ENCODE measurements at regions not wholly inside any gene's neighbourhood (a gene's known extent, or its start where the extent isn't known, plus 50 kb on each side); places are given as distances from the start of the nearest gene placed in this dataset.
A peak's percentile ranks its signal among the peaks of the same experiment; 100 is the strongest.
"Not testable (repeated sequence)": the region's sequence is repeated elsewhere in the genome, so short reads cannot be mapped to it uniquely, and the experiment has no call there.

DNA sequence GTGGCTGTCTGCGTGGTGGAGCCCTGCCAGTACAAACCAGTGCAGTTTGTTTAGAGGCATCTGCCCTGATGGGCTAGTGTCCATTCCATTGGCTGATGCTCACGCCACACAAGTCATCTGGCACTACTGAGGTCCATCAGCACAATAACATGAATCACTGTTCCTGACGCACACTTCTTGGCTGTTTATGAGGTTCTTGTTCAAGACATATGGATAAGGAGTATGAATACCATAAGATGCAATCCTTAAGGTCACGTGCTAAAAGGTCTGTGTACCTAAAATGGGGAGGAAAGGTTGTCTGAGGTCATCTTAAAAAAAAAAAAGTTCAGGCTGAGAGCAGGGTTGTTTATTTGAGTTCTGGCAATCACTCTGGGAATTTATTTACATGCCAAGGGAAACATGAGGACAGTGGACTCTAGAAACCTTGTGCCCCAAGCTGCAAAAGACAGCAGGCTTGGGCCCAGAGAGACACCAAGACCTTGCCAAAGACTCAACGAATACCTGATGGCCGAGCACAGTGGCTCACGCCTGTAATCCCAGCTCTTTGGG, 54.1 kb upstream of the SHLD1 start:
- DNase-seq (ENCODE audit: low read depth, low spot score): peak; percentile 41

DNA sequence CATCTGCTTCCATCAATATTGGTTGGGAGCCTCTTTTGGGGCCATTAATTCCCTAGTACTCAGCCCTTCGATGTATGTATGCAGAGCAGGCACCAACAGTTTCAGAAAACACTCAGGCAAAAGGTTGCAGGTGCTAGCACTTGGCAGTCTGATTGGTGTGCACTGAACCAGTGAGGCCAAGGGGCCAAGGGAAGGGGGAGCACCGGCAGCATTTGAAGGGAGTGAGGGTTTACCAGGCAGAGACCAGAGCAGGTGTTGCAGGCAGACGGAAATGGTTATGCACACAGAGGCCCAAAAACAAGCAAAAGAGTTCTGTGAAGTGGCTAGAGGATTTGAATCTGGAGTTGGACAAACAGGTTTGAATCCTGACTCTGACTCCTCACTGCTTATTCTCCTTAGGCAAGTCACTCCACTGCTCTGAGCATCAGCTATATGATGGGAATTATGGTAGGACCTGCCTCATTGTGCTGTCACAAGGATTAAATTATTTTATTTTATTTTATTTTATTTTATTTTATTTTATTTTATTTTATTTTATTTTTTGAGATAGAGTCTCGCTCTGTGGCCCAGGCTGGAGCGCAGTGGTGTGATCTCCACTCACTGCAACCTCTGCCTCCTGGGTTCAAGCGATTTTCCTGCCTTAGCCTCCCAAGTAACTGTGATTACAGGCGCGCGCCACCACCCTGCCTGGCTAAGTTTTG, 58.1 kb upstream of the SHLD1 start:
- no peak for DNase-seq (ENCODE audit: low read depth, low spot score)

GRCh38 chr20:5689463-5689862, 60.7 kb upstream of the SHLD1 start:
- DNase-seq (ENCODE audit: low read depth, low spot score): no peak

- DNase-seq (ENCODE audit: low read depth, low spot score): no peak
These were observed 61.7 kb upstream of the SHLD1 start for GRCh38 chr20:5688431-5688972.

DNA sequence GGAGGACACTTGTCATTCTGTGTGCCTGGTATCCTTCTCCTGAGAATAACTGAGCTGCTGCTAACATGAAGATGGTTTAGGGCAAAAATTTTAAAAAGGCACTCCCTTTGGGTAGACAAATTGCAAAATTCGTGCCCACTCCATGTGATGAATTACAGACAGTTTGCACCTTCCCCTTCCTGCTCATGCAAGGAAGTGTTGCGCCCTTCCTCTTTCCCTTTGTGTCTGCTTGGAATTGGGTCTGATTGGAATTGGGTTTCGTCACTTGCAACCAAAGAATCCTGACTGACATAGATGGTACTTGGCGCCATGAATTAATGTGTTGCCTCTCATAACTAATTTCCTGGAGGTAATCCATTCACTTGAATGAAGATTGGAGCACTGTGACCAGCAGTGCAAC, 62.3 kb upstream of the SHLD1 start:
- no peak for DNase-seq (ENCODE audit: low read depth, low spot score)

- no peak for DNase-seq (ENCODE audit: low read depth, low spot score)
These were observed 63.7 kb upstream of the SHLD1 start for GRCh38 chr20:5686384-5687105.

DNA sequence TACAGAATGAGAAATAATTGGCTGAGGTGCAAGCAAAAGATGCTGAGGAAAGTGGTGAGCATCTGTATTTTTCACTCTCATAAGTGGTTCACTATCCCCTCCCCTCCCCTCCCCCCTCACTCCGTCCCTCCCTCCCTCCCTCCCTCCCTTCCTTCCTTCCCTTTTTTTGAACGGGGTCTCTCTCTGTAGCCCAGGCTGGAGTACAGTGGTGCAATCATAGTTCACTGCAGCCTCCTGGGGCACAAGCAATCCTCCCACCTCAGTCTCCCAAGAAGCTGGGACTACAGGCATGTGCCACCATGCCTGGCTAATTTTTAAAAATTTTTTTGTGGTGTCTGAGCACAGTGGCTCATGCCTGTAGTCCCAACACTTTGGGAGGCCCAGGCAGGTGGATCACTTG, 67.6 kb upstream of the SHLD1 start:
- DNase-seq (ENCODE audit: low read depth, low spot score): not testable (repeated sequence)

- DNase-seq (ENCODE audit: low read depth, low spot score): no peak
These were observed 69.4 kb upstream of the GPCPD1 start for GRCh38 chr20:5680192-5680591.

- DNase-seq (ENCODE audit: low read depth, low spot score): no peak
These were observed 68.0 kb upstream of the GPCPD1 start for GRCh38 chr20:5678777-5679176.

- DNase-seq (ENCODE audit: low read depth, low spot score): not testable (repeated sequence)
These were observed 67.1 kb upstream of the GPCPD1 start for GRCh38 chr20:5677944-5678343.

DNA sequence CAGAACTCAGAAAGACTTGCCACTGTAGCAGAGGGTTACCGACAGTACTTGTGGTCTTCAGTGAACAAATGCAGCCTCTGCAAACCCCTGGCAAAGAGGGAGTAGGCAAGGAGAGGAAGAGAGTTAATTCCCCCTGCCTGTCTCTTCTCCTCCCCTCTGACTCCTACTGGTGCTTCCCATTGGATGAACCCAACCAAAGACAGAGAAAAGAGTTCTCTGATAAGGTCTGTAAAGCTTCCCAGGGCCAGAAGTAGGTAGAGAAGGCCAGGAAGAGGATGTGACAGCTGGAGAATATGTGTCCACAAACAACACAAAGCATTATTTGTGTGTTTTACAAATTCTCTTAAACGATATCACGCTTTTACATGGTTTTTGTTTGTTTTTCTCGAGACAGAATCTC, 66.6 kb upstream of the GPCPD1 start:
- no peak for DNase-seq (ENCODE audit: low read depth, low spot score)

GRCh38 chr20:5675103-5676091, 64.6 kb upstream of the GPCPD1 start:
- no peak for DNase-seq (ENCODE audit: low read depth, low spot score)

- DNase-seq (ENCODE audit: low read depth, low spot score): no peak
These were observed 63.4 kb upstream of the GPCPD1 start for GRCh38 chr20:5674176-5674660.

GRCh38 chr20:5670874-5671273, 60.1 kb upstream of the GPCPD1 start:
- no peak for DNase-seq (ENCODE audit: low read depth, low spot score)

GRCh38 chr20:5670036-5670536, 59.3 kb upstream of the GPCPD1 start:
- DNase-seq (ENCODE audit: low read depth, low spot score): no peak

DNA sequence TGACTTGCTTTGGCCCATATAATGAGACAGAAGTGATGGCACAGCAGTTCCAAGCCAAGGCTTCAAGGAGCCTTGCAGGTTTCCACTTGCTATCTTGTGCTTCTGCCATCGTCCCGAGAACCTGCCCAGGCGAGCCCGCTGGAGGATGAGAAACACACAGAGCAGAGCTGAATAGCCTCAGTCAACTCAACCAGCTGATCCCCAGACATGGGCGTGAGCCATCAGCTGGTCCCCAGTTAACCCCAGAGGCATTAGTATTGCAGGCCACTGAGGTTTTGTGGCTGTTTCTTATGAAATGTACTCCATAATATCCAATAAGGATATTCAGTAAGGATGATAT, 57.7 kb upstream of the GPCPD1 start:
- DNase-seq (ENCODE audit: low read depth, low spot score): no peak

DNA sequence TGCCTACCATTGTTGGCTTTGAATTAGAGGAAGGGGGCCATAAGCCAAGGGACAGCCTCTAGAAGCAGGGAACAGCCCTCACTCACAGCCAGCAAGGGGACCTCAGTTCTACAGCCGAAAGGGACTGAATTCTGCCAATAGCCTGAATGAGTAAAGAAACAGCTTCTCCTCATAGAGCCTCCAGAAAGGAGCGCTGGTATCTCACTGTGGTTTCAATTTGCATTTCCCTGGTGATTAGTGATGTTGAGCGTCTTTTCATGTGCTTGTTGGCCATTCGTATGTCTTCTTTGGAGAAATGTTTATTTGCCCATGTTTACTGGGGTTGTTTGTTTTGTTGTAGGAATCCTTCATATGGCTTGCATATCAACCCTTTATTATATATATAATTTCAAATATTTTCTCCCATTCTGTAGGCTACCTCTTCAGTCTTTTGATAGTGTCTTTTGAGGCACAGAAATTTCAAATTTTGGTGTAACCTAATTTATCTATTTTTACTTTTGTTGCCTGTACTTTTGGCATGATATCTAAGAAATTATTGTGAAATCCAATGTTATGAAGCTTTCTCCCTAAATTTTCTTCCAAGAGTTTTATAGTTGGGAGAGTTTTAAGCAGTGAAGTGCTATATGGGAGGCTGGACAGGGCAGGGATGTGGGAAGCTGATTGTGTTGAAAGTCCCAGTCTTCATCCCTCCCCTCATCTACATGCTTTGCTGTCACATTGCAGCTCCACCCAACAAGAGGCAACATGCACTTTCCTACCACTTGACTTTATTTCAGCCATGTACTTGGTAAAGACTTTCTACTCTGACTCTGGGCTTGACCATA, 57.1 kb upstream of the GPCPD1 start:
- DNase-seq (ENCODE audit: low read depth, low spot score): no peak

GRCh38 chr20:5665417-5665816, 54.6 kb upstream of the GPCPD1 start:
- DNase-seq (ENCODE audit: low read depth, low spot score): no peak

DNA sequence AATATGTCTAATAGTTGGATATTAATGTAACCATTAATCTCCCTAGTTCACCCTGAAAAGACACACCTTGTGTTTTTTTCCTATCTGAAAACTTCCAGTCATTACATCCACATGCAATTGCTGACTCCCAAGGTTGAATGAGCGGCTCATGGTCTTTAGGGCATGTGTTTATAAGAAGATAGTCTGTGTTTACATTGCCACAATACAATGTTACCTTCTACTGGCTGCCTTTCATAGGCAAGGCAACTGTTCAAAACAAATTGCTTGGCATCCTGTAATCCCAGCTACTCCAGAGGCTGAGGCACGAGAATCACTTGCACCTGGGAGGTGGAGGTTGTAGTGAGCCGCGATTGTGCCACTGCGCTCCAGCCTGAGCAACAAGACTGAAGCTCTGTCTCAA, 52.6 kb upstream of the GPCPD1 start:
- no peak for DNase-seq (ENCODE audit: low read depth, low spot score)

GRCh38 chr20:5662769-5663168, 52.0 kb upstream of the GPCPD1 start:
- no peak for DNase-seq (ENCODE audit: low read depth, low spot score)
